Dendritic cell treated with granulocyte-macrophage colony-stimulating factor and Interleukin-4, amounts not matched to agents 40 ng/mL and 50 ng/mL, for 4 days (primary cell): ENCODE measurements at regions not wholly inside any gene's neighbourhood (a gene's known extent, or its start where the extent isn't known, plus 50 kb on each side); places are given as distances from the start of the nearest gene placed in this dataset.
"Not testable (repeated sequence)": the region's sequence is repeated elsewhere in the genome, so short reads cannot be mapped to it uniquely, and the experiment has no call there.

Experiments used
- H3K27ac Mint-ChIP-seq: one replicate; pipeline ENCODE4 v1.8.0; 2022; ENCODE audit warnings: mild to moderate bottlenecking, mixed read lengths
- H3K27me3 Mint-ChIP-seq: one replicate; pipeline ENCODE4 v1.8.0; 2022; ENCODE audit warnings: mild to moderate bottlenecking, mixed read lengths
- H3K36me3 Mint-ChIP-seq: one replicate; pipeline ENCODE4 v1.8.0; 2022; ENCODE audit warnings: low read depth, mixed read lengths
- H3K4me1 Mint-ChIP-seq: one replicate; pipeline ENCODE4 v1.8.0; 2022; ENCODE audit warnings: low read depth, mixed read lengths
- H3K4me3 Mint-ChIP-seq: one replicate; pipeline ENCODE4 v1.8.0; 2022; ENCODE audit warnings: mild to moderate bottlenecking, moderate library complexity, mixed read lengths
- H3K9me3 Mint-ChIP-seq: one replicate; pipeline ENCODE4 v1.8.0; 2022; ENCODE audit warnings: mixed read lengths
- intact Hi-C: fragments of 100-400 bp; cut with micrococcal nuclease; formaldehyde crosslinking; loops from one replicate; pipeline ENCODE4 v1.15.0; 2022

- H3K4me1 Mint-ChIP-seq, result peaks cover 34% of the 10 kb centered on the region
- no peak overlapping the region for H3K4me3 Mint-ChIP-seq
- intact Hi-C loops, result no loop called here
- H3K27me3 Mint-ChIP-seq, result peaks cover 25% of the 10 kb centered on the region
- no peak overlapping the region for H3K27ac Mint-ChIP-seq
- no peaks in the 10 kb centered on the region for H3K9me3 Mint-ChIP-seq
- no peaks in the 10 kb centered on the region for H3K36me3 Mint-ChIP-seq
Measured at GRCh38 chr16:29320274-29320999, 86.1 kb downstream of the NPIPB11 start.

- Mint-ChIP-seq H3K4me3 (no peak overlapping the region), H3K27ac (no peak overlapping the region), H3K9me3 (no peaks in the 10 kb centered on the region), H3K36me3 (no peaks in the 10 kb centered on the region), H3K27me3 (peaks cover 25% of the 10 kb centered on the region), H3K4me1 (peaks cover 34% of the 10 kb centered on the region)
- intact Hi-C loops, result no loop called here
Measured at GRCh38 chr16:29319726-29320125, 86.8 kb downstream of the NPIPB11 start.

- peak overlapping the region; percentile 45 for H3K27ac Mint-ChIP-seq
- intact Hi-C loops, H3K4me3 Mint-ChIP-seq, H3K9me3 Mint-ChIP-seq, H3K36me3 Mint-ChIP-seq: not testable (repeated sequence)
- H3K27me3 Mint-ChIP-seq, result peaks cover 26% of the 10 kb centered on the region
- H3K4me1 Mint-ChIP-seq, result peaks cover 28% of the 10 kb centered on the region
Measured at GRCh38 chr16:29318561-29318968, 87.9 kb downstream of the NPIPB11 start.

DNA sequence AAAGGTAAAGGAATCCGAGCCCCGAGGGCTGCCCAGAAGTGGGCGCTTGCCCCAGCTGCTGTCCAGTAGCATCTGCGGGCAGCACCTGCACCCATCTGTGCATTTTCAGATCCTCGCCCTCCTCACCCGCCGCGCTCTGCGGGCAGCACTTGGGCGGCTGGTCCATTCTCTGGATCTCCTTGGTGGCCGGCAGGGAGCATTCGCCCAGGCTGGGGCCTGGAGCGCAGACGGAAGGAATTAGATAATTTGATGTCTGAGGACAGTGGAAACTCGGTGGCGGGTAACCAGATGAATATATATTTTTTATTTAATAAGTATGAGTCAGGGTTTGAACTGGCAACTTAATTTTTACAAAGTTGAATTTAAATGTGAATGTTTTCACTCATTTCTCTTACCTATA lies 88.5 kb downstream of the NPIPB11 start:
- peaks cover 26% of the 10 kb centered on the region for H3K27me3 Mint-ChIP-seq
- no peaks in the 10 kb centered on the region for H3K36me3 Mint-ChIP-seq
- peaks cover 28% of the 10 kb centered on the region for H3K4me1 Mint-ChIP-seq
- no peaks in the 10 kb centered on the region for H3K9me3 Mint-ChIP-seq
- H3K27ac Mint-ChIP-seq, result peak overlapping the region; percentile 45
- no peak overlapping the region for H3K4me3 Mint-ChIP-seq
- intact Hi-C loops, result no loop called here

GRCh38 chr16:29317269-29317668 lies 89.2 kb downstream of the NPIPB11 start:
- Mint-ChIP-seq H3K36me3 (no peaks in the 10 kb centered on the region), H3K4me3 (no peak overlapping the region), H3K27ac (peak overlapping the region; percentile 35), H3K27me3 (peaks cover 23% of the 10 kb centered on the region), H3K9me3 (no peaks in the 10 kb centered on the region), H3K4me1 (peaks cover 28% of the 10 kb centered on the region)
- intact Hi-C loops, result no loop called here

GRCh38 chr16:29316761-29317183 lies 89.7 kb downstream of the NPIPB11 start:
- H3K4me1 Mint-ChIP-seq, result peaks cover 28% of the 10 kb centered on the region
- H3K36me3 Mint-ChIP-seq, result no peaks in the 10 kb centered on the region
- intact Hi-C loops, result no loop called here
- H3K27ac Mint-ChIP-seq, result peak overlapping the region; percentile 35
- H3K9me3 Mint-ChIP-seq, result no peaks in the 10 kb centered on the region
- H3K27me3 Mint-ChIP-seq, result peaks cover 25% of the 10 kb centered on the region
- no peak overlapping the region for H3K4me3 Mint-ChIP-seq

- Mint-ChIP-seq H3K9me3 (no peaks in the 10 kb centered on the region), H3K4me3 (no peak overlapping the region), H3K4me1 (peaks cover 28% of the 10 kb centered on the region), H3K27me3 (peaks cover 27% of the 10 kb centered on the region), H3K27ac (no peak overlapping the region), H3K36me3 (no peaks in the 10 kb centered on the region)
- intact Hi-C loops, result no loop called here
Measured at GRCh38 chr16:29315916-29316517, 90.5 kb downstream of the NPIPB11 start.

- Mint-ChIP-seq H3K27ac (no peak overlapping the region), H3K27me3 (peaks cover 31% of the 10 kb centered on the region), H3K4me1 (peaks cover 28% of the 10 kb centered on the region), H3K4me3 (no peak overlapping the region), H3K36me3 (no peaks in the 10 kb centered on the region), H3K9me3 (no peaks in the 10 kb centered on the region)
- intact Hi-C loops, result no loop called here
Measured at GRCh38 chr16:29315046-29315445, 91.5 kb downstream of the NPIPB11 start.

DNA sequence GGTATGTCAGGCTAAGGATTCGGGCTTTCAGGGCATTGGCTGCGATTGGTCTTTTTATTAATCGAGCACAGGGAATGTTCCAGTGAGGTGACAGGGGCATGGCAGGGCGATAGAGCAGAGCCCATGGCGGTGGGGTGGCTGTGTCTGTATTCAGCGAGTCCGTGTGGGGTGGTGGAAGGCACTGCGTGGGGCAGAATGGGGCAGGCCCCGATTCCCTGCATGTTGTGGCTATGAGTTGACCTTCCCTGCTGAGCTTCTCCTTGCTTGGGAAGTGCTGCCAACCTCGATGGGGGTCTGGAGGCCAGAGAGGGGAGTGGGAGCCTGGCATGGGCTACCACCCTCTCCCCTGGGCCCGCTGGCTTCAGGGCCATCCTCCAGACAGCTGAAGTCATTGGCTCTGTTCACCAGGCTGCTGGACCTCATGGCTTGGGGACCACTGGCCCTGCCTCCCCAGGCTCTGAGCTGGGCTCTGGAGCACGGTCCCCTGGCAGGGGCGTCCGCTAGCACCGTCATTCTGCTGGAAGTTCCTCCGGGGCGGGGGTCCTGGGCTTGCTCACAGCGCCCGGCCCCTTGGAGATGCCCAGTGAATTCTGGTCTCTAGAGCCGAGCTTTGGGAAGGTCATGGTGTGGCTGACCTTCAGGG lies 92.1 kb downstream of the NPIPB11 start:
- intact Hi-C loops, result no loop called here
- Mint-ChIP-seq H3K4me1 (peaks cover 23% of the 10 kb centered on the region), H3K27ac (no peak overlapping the region), H3K27me3 (peaks cover 28% of the 10 kb centered on the region), H3K36me3 (no peaks in the 10 kb centered on the region), H3K9me3 (no peaks in the 10 kb centered on the region), H3K4me3 (no peak overlapping the region)

GRCh38 chr16:29313559-29314048 lies 92.9 kb downstream of the NPIPB11 start:
- Mint-ChIP-seq H3K4me3 (no peak overlapping the region), H3K9me3 (no peaks in the 10 kb centered on the region), H3K4me1 (peaks cover 17% of the 10 kb centered on the region), H3K36me3 (no peaks in the 10 kb centered on the region), H3K27ac (no peak overlapping the region), H3K27me3 (peaks cover 34% of the 10 kb centered on the region)
- intact Hi-C loops, result no loop called here

- intact Hi-C loops, result no loop called here
- Mint-ChIP-seq H3K36me3 (no peaks in the 10 kb centered on the region), H3K4me3 (no peak overlapping the region), H3K27me3 (peaks cover 33% of the 10 kb centered on the region), H3K27ac (no peak overlapping the region), H3K9me3 (no peaks in the 10 kb centered on the region), H3K4me1 (peaks cover 11% of the 10 kb centered on the region)
Measured at GRCh38 chr16:29312835-29313558, 93.5 kb downstream of the NPIPB11 start.

DNA sequence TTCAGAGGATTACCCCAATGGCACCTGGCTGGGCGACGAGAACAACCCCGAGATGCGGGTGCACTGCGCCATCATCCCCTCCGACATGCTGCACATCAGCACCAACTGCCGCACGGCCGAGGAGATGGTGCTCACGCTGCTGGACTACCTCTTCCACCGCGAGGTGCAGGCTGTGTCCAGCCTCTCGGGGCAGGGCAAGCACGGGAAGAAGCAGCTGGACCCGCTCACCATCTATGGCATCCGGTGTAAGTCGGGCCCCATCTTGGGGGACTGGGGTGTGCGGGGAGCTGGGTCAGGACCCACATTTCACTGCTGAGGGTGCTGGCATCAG lies 94.2 kb downstream of the NPIPB11 start:
- H3K27ac Mint-ChIP-seq, result not testable (repeated sequence)

GRCh38 chr16:29311461-29312344 lies 94.8 kb downstream of the NPIPB11 start:
- Mint-ChIP-seq H3K27ac (no peak overlapping the region), H3K27me3 (peaks cover 35% of the 10 kb centered on the region), H3K4me1 (peaks cover 12% of the 10 kb centered on the region), H3K4me3 (no peak overlapping the region), H3K36me3 (no peaks in the 10 kb centered on the region), H3K9me3 (no peaks in the 10 kb centered on the region)
- intact Hi-C loops, result no loop called here

More for the DNA sequence above, 94.2 kb downstream of the NPIPB11 start:
- H3K9me3 Mint-ChIP-seq, H3K36me3 Mint-ChIP-seq, intact Hi-C loops, H3K4me1 Mint-ChIP-seq, H3K4me3 Mint-ChIP-seq: not testable (repeated sequence)
- H3K27me3 Mint-ChIP-seq, result peaks cover 32% of the 10 kb centered on the region
